Natural killer cell treated with Interleukin-12 subunit alpha and Interleukin-12 subunit beta and Interleukin-15 and Interleukin-18, amount 100 ng/mL, for 72 hours (primary cell): ENCODE measurements at regions not wholly inside any gene's neighbourhood (a gene's known extent, or its start where the extent isn't known, plus 50 kb on each side); places are given as distances from the start of the nearest gene placed in this dataset.
"Not testable (repeated sequence)": the region's sequence is repeated elsewhere in the genome, so short reads cannot be mapped to it uniquely, and the experiment has no call there.

Experiments
- ATAC-seq, 2 donors: fragments of 150-1000 bp; cut with Tn5 transposase in 1 of 2; sonication (Bioruptor Pico), chemical (Tn5 transposase) in 1 of 2; 2 replicates each; pipeline ENCODE4 v1.10.0; 2021
- DNase-seq: peaks from one replicate; pipeline ENCODE4 v3.0.0; 2022; ENCODE audit warnings: low spot score
- H3K27ac Mint-ChIP-seq, 2 donors: 1 replicate in 1 of 2; 2 replicates in 1 of 2; pipeline ENCODE4 v1.8.0; 2022; ENCODE audit warnings: mixed read lengths in 2 of 2, mild to moderate bottlenecking in 1 of 2, moderate library complexity in 1 of 2
- H3K27me3 Mint-ChIP-seq, 2 donors: 1 replicate in 1 of 2; 2 replicates in 1 of 2; pipeline ENCODE4 v1.8.0; 2022; ENCODE audit warnings: mixed read lengths in 2 of 2
- H3K36me3 Mint-ChIP-seq: one replicate; pipeline ENCODE4 v1.8.0; 2022; ENCODE audit warnings: mixed read lengths
- H3K4me1 Mint-ChIP-seq, 2 donors: 1 replicate in 1 of 2; 2 replicates in 1 of 2; pipeline ENCODE4 v1.8.0; 2022; ENCODE audit warnings: low read depth in 2 of 2, mixed read lengths in 2 of 2, mild to moderate bottlenecking in 1 of 2
- H3K4me3 Mint-ChIP-seq: one replicate; pipeline ENCODE4 v1.8.0; 2022; ENCODE audit warnings: mixed read lengths
- H3K9me3 Mint-ChIP-seq: 2 replicates; pipeline ENCODE4 v1.8.0; 2022; ENCODE audit warnings: mixed read lengths

GRCh38 chrX:54615109-54615508 lies 85.1 kb downstream of the GNL3L start:
- DNase-seq (no peak), ATAC-seq (no peak)
- H3K4me1 Mint-ChIP-seq, result peaks cover 7 to 11% of the 10 kb centered on the region in 2 donors
- no peak overlapping the region for H3K4me3 Mint-ChIP-seq
- peaks cover 6% of the 10 kb centered on the region for H3K9me3 Mint-ChIP-seq
- H3K36me3 Mint-ChIP-seq, result peaks cover 42% of the 10 kb centered on the region
- H3K27me3 Mint-ChIP-seq, result peaks cover 0 to 6% of the 10 kb centered on the region in 2 donors
- no peak overlapping the region for H3K27ac Mint-ChIP-seq

GRCh38 chrX:54633641-54634040 lies 103.6 kb downstream of the GNL3L start:
- Mint-ChIP-seq H3K27me3 (peaks cover 24 to 30% of the 10 kb centered on the region in 2 donors), H3K27ac (no peak overlapping the region), H3K36me3 (peaks cover 32% of the 10 kb centered on the region), H3K4me3 (no peak overlapping the region), H3K9me3 (no peaks in the 10 kb centered on the region), H3K4me1 (no peaks in the 10 kb centered on the region)
- ATAC-seq, result no peak
- DNase-seq, result no peak

GRCh38 chrX:54639018-54639345 lies 109.0 kb downstream of the GNL3L start:
- Mint-ChIP-seq H3K4me3 (peak overlapping the region; percentile 98), H3K4me1 (peaks cover 7 to 11% of the 10 kb centered on the region in 2 donors), H3K36me3 (peaks cover 11% of the 10 kb centered on the region), H3K27me3 (peaks cover 0 to 13% of the 10 kb centered on the region in 2 donors), H3K9me3 (no peaks in the 10 kb centered on the region), H3K27ac (peak overlapping the region; percentile 98)
- DNase-seq (no peak), ATAC-seq (no peak)

- peak; percentile 97 to 99 for ATAC-seq
- H3K4me3 Mint-ChIP-seq, result peak overlapping the region; percentile 98
- peaks cover 0 to 12% of the 10 kb centered on the region in 2 donors for H3K27me3 Mint-ChIP-seq
- H3K36me3 Mint-ChIP-seq, result peaks cover 11% of the 10 kb centered on the region
- peak overlapping the region; percentile 98 for H3K27ac Mint-ChIP-seq
- DNase-seq, result peak; percentile 95
- H3K4me1 Mint-ChIP-seq, result peaks cover 7 to 11% of the 10 kb centered on the region in 2 donors
- H3K9me3 Mint-ChIP-seq, result no peaks in the 10 kb centered on the region
Observed at GRCh38 chrX:54639346-54640102, 109.5 kb downstream of the GNL3L start.

GRCh38 chrX:54640103-54640690 lies 110.2 kb downstream of the GNL3L start:
- Mint-ChIP-seq H3K27ac (peak overlapping the region; percentile 98), H3K36me3 (peaks cover 8% of the 10 kb centered on the region), H3K27me3 (peaks cover 0 to 9% of the 10 kb centered on the region in 2 donors), H3K4me1 (peaks cover 7 to 11% of the 10 kb centered on the region in 2 donors), H3K4me3 (peak overlapping the region; percentile 98), H3K9me3 (no peaks in the 10 kb centered on the region)
- ATAC-seq, result no peak
- DNase-seq, result no peak

- peaks cover 0 to 6% of the 10 kb centered on the region in 2 donors for H3K27me3 Mint-ChIP-seq
- peaks cover 7 to 11% of the 10 kb centered on the region in 2 donors for H3K4me1 Mint-ChIP-seq
- H3K4me3 Mint-ChIP-seq, result no peak overlapping the region
- no peak for DNase-seq
- H3K36me3 Mint-ChIP-seq, result peaks cover 2% of the 10 kb centered on the region
- H3K27ac Mint-ChIP-seq, result peak overlapping the region; percentile 98
- ATAC-seq, result no peak
- no peaks in the 10 kb centered on the region for H3K9me3 Mint-ChIP-seq
Observed at GRCh38 chrX:54640736-54641135, 110.7 kb downstream of the GNL3L start.

- peaks cover 0 to 3% of the 10 kb centered on the region in 2 donors for H3K27me3 Mint-ChIP-seq
- no peaks in the 10 kb centered on the region for H3K9me3 Mint-ChIP-seq
- H3K4me1 Mint-ChIP-seq, result peaks cover 7 to 11% of the 10 kb centered on the region in 2 donors
- peak overlapping the region in 1 of 2 donors; percentile 27 for H3K27ac Mint-ChIP-seq
- no peaks in the 10 kb centered on the region for H3K36me3 Mint-ChIP-seq
- H3K4me3 Mint-ChIP-seq, result no peak overlapping the region
- ATAC-seq (no peak), DNase-seq (no peak)
Observed at GRCh38 chrX:54641530-54641929, 111.5 kb downstream of the GNL3L start.

GRCh38 chrX:54647607-54648006 lies 117.6 kb downstream of the GNL3L start:
- peaks cover 18 to 21% of the 10 kb centered on the region in 2 donors for H3K27me3 Mint-ChIP-seq
- not testable (repeated sequence) for H3K27ac Mint-ChIP-seq, H3K4me3 Mint-ChIP-seq, H3K9me3 Mint-ChIP-seq, H3K4me1 Mint-ChIP-seq, ATAC-seq, DNase-seq, H3K36me3 Mint-ChIP-seq

GRCh38 chrX:54659547-54659946 lies 129.5 kb downstream of the GNL3L start:
- ATAC-seq (no peak), DNase-seq (no peak)
- Mint-ChIP-seq H3K27ac (no peak overlapping the region), H3K9me3 (peaks cover 8% of the 10 kb centered on the region), H3K4me3 (no peak overlapping the region), H3K27me3 (peaks cover 0 to 6% of the 10 kb centered on the region in 2 donors), H3K36me3 (peaks cover 17% of the 10 kb centered on the region), H3K4me1 (no peaks in the 10 kb centered on the region)

GRCh38 chrX:54675762-54676161 lies 122.3 kb downstream of the ITIH6 start:
- H3K4me3 Mint-ChIP-seq, result no peak overlapping the region
- no peak overlapping the region for H3K27ac Mint-ChIP-seq
- no peaks in the 10 kb centered on the region for H3K4me1 Mint-ChIP-seq
- no peak for DNase-seq
- peaks cover 9% of the 10 kb centered on the region for H3K9me3 Mint-ChIP-seq
- peaks cover 26 to 28% of the 10 kb centered on the region in 2 donors for H3K27me3 Mint-ChIP-seq
- ATAC-seq, result no peak
- H3K36me3 Mint-ChIP-seq, result peaks cover 28% of the 10 kb centered on the region

- Mint-ChIP-seq H3K36me3 (no peaks in the 10 kb centered on the region), H3K27me3 (peaks cover 22 to 27% of the 10 kb centered on the region in 2 donors), H3K27ac (no peak overlapping the region), H3K4me1 (no peaks in the 10 kb centered on the region), H3K4me3 (no peak overlapping the region), H3K9me3 (no peaks in the 10 kb centered on the region)
- DNase-seq (no peak), ATAC-seq (no peak)
Observed at GRCh38 chrX:54695231-54695630, 102.8 kb downstream of the ITIH6 start.

- Mint-ChIP-seq H3K9me3 (no peaks in the 10 kb centered on the region), H3K27ac (no peak overlapping the region), H3K4me1 (no peaks in the 10 kb centered on the region), H3K36me3 (no peaks in the 10 kb centered on the region), H3K27me3 (peaks cover 19 to 28% of the 10 kb centered on the region in 2 donors), H3K4me3 (no peak overlapping the region)
- ATAC-seq (no peak), DNase-seq (no peak)
Observed at GRCh38 chrX:54695816-54696487, 102.1 kb downstream of the ITIH6 start.
